GM21528 (cell line): ENCODE measurements at regions not wholly inside any gene's neighbourhood (a gene's known extent, or its start where the extent isn't known, plus 50 kb on each side); places are given as distances from the start of the nearest gene placed in this dataset.
"Not testable (repeated sequence)": the region's sequence is repeated elsewhere in the genome, so short reads cannot be mapped to it uniquely, and the experiment has no call there.

Experiments used
- ATAC-seq: cut with Tn5 transposase; IDR thresholded peaks from one replicate; pipeline ENCODE4 v1.9.1; 2021; ENCODE audit warnings: mild to moderate bottlenecking, moderate library complexity; ENCODE audit not compliant: unreplicated experiment, low FRiP score

DNA sequence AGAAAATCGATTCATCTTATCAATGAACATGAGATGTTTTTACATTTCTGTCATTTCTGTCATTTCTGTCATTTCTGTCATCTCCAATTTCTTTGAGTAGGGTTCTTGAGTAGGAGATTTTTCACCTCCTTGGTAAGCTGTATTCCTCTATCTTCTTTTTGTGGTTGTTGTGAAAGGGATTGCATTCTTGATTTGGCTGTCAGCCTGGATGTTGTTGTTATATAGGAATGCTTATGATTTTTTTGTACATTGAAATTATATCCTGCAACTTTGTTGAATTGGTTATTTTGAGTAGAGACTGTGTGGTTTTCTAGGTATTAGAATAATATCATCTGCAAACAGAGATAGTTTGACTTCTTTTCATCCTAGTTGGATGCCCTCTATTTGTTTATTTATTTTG lies 1233.7 kb downstream of the PLA2G4A start:
- ATAC-seq: no peak

DNA sequence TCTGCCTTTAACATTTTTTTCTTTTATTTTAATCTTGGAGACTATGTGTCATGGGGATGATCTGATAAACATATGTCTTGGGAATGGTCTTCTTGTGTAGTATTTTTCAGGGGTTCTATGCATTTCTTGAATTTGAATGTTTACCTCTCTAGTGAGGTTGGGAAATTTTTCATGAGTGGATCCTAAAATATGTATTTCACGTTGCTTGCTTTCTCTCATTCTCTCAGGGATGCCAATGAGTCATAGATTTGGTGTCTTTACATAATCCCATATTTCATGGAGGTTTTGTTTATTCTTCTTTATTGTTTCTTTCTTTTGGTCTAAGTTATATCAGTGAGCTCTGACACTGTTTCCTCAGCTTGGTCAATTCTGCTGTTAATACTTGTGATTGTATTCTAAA lies 1237.2 kb downstream of the PLA2G4A start:
- ATAC-seq: no peak

DNA sequence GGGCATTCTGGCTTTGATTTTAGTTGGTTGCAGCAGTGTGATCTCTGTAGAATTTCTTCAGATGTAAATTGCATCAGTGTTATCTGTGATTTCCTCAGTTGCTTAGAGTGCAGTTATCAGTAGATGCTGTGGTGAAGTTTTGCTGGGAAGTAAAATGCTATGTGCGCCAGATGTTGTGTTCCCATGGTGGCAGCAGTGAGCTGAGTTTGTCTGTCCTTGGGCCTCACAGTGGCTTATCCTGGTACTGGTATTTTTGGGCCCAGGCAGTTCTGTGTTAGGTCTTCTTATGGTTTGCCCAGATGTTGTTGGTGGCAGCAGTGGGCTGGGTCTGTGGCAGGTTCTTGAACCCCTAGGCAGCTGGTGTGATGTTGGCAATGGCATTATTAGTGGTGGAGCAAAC lies 1242.1 kb downstream of the PLA2G4A start:
- no peak for ATAC-seq

DNA sequence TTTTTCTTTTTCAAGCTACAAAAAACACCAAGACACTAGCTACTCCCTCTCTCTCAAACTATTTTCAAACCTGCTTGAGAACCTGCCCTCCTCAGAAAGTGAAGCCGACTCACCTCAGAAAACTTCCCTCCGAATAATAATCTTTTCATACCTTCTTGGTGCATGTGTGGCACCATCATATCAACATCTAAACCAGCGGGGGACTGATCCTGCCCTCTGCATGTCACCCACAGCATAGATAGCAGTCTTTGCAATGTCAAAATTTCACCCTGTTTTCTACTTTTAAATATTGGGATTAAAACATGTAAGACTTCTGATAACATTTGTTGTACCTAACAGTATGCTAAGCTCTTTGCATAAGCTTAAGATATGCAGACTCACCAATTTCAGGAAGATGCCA lies 1260.3 kb downstream of the PLA2G4A start:
- no peak for ATAC-seq

GRCh38 chr1:188089461-188089860 lies 1260.7 kb downstream of the PLA2G4A start:
- no peak for ATAC-seq

GRCh38 chr1:188096521-188096920 lies 1267.8 kb downstream of the PLA2G4A start:
- no peak for ATAC-seq

DNA sequence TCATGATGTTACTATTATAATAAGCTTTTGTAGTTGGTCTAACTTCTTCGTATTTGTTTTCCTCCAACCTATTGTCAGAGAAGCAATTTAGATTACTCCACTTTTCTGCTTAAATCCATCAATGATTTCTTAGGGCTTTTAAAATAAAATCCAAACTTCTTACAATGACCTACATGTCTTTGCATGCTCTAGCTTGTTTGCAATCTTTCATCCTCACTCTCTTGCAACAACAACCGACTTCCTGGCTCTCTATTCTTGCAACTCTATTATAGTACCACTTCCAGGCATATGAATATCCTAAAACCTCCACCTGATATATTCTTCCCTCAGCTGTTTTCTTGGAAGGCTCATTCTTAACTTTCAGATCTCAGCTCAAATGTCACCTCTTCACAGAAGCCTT lies 1288.7 kb downstream of the PLA2G4A start:
- ATAC-seq: no peak

GRCh38 chr1:188122646-188123045 lies 1293.9 kb downstream of the PLA2G4A start:
- no peak for ATAC-seq

- no peak for ATAC-seq
These were observed 1298.8 kb downstream of the PLA2G4A start for GRCh38 chr1:188127507-188127906.

DNA sequence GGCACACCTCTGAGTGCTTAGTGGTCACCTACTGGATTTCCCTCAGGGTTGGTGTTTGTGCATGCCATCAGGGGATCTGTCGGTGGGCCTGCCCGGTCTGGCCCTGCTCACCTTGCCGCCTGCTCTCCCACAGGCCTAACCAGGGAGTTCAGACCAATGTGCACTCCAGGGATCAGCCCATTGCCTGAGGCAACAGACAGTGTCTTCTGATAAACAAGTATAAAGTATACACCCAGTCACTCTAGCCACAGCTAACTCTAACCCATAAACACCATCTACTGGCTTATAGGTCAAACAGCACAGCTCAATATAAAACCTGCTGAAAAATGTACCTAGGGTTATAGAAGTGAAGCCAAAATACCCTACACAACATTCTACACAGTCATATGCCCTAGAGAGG lies 1300.0 kb downstream of the PLA2G4A start:
- ATAC-seq: no peak

DNA sequence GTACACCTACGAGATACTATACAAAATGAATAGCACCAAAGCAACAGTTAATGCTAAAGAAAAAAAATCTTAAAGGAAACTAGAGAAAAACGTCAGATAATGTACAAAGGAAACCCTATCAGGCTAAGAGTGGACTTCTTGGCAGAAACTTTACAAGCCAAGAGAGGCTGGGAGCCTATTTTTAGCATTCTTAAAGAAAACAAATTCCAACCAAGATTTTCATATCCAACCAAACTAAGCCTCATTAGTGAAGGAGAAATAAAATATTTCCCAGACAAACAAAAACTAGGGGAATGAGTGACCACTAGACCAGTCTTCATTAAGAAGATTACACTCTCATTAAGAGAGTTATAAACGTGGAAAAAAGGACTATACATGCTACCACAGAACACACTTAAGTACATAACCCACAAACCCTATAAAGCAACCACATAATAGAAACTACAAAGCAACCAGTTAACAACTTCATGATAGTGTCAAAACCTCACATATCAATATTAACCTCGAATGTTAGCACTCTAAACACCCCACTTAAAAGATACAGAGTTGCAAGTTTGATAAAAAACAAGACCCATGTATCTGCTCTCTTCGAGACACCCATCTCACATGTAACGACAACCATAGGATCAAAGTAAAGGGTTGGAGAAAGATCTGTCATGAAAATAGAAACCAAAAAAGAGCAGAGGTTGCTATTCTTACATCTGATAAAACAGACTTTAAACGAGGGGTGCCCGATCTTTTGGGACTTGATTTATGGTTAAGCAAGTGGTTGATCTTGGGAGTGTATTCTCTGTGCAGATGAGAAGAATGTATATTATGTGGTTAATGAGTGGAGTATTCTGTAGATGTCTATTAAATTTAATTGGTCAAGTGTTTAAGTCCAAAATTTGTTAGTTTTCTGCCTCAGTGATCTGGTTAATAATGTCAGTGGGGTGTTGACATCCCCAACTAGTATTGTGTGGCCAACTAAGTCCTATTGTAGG lies 1301.4 kb downstream of the PLA2G4A start:
- ATAC-seq: no peak

GRCh38 chr1:188137221-188137620 lies 1308.5 kb downstream of the PLA2G4A start:
- ATAC-seq: no peak

DNA sequence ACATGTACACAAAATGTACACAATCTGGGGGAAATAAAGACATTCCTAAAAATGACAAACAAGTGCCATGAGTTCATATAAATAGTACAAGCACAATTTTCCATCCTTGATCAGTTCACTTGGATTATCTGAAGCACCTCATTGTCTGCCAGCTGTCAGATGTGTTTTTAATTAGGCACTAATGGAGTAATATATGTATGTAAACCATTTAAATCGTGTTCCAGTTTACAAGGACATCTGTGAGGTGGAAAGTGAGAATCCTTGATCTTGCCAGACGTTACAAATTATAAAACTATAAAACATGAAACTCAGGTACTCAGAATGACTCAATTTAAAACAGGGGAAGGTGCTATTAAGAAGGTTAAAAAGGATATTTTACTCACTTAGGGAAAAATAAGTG lies 1312.2 kb downstream of the PLA2G4A start:
- no peak for ATAC-seq

- ATAC-seq: no peak
These were observed 1325.4 kb downstream of the PLA2G4A start for GRCh38 chr1:188154196-188154595.

GRCh38 chr1:188154761-188155160 lies 1326.0 kb downstream of the PLA2G4A start:
- ATAC-seq: no peak

DNA sequence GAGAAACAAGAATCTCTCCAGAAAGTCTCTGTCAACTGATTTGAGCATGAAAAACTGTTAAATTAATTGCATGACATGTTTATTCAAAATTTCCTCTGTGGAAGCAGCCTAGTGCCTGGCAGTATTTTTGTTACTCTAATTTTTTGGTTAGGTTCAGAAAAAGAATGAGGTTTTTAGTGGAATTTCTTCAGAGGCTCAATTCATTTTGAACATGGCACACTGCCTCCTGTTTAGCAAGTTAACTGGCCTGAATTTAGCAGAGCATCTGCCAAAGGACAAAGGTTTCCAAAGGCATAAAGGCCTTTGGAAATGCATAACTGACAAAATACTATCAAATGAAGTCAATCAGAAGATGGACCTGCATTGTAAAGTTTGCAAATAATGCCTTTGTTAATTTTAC lies 1326.5 kb downstream of the PLA2G4A start:
- ATAC-seq: no peak

- ATAC-seq: no peak
These were observed 1335.7 kb downstream of the PLA2G4A start for GRCh38 chr1:188164459-188164858.

- ATAC-seq: no peak
These were observed 1337.9 kb downstream of the PLA2G4A start for GRCh38 chr1:188166654-188167053.

GRCh38 chr1:188169971-188170370 lies 1341.2 kb downstream of the PLA2G4A start:
- ATAC-seq: no peak

DNA sequence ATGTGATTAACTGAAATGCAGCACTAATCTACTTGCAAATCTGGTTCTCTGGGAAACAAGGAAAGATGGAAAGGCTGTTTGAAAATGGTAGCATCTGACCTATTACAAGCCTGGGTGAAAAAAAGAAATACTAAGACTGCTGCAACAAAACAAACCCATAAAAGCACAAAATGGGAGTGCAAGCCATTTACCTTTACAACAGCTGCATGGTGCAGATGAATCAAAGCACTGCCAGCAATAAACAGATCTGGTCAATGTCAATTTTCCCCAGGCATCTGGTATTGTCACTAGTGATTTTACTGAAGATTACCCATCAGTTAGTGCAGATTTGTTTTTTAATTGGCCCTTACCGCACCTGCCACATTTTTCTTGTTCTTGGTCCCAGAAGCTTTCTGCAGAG lies 1341.7 kb downstream of the PLA2G4A start:
- no peak for ATAC-seq

GRCh38 chr1:188170935-188171334 lies 1342.2 kb downstream of the PLA2G4A start:
- no peak for ATAC-seq

DNA sequence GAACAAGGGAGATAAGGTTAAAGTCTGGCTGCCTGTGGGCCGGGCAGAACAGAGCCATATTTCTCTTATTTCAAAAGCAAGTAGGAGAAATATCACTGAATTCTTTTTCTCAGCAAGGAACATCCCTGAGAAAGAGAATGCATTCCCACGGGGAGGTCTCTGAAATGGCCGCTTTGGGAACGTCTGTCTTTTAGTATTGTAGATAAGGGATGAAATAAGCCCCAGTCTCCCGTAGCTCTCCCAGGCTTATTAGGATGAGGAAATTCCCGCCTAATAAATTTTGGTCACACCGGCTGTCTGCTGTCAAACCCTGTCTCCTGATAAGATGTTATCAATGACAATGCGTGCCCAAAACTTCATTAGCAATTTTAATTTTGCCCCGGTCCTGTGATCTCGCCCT lies 1353.3 kb downstream of the PLA2G4A start:
- ATAC-seq: not testable (repeated sequence)
